Chondrocyte (in vitro differentiated cells): ENCODE measurements at regions not wholly inside any gene's neighbourhood (a gene's known extent, or its start where the extent isn't known, plus 50 kb on each side); places are given as distances from the start of the nearest gene placed in this dataset.

ENCODE experiments used
- DNase-seq: peaks from one replicate; pipeline ENCODE4 v3.0.0; 2021; ENCODE audit warnings: mixed read lengths, low spot score
- H3K27ac Mint-ChIP-seq: one replicate; pipeline ENCODE4 v1.8.0; 2021; ENCODE audit warnings: mild to moderate bottlenecking, moderate library complexity, mixed read lengths; ENCODE audit not compliant: unreplicated experiment
- H3K27me3 Mint-ChIP-seq: 2 replicates; pipeline ENCODE4 v1.8.0; 2021; ENCODE audit warnings: low read depth, mixed read lengths
- H3K36me3 Mint-ChIP-seq: 2 replicates; pipeline ENCODE4 v1.8.0; 2021; ENCODE audit warnings: low read depth, mixed read lengths
- H3K4me1 Mint-ChIP-seq: 2 replicates; pipeline ENCODE4 v1.8.0; 2021; ENCODE audit warnings: low read depth, mild to moderate bottlenecking, mixed read lengths
- H3K4me3 Mint-ChIP-seq: one replicate; pipeline ENCODE4 v1.8.0; 2021; ENCODE audit warnings: mild to moderate bottlenecking, moderate library complexity, mixed read lengths; ENCODE audit not compliant: unreplicated experiment
- H3K9me3 Mint-ChIP-seq: 2 replicates; pipeline ENCODE4 v1.8.0; 2021; ENCODE audit warnings: low read depth, mixed read lengths
- TF ChIP-seq, protein P1 (sequence below): fragments of 200-600 bp; sonication (generic); IDR thresholded peaks from 2 replicates; pipeline ENCODE4 v1.5.0; 2021; ENCODE audit warnings: antibody characterized with exemption, mild to moderate bottlenecking, moderate library complexity

GRCh38 chrX:1031521-1032430, 180.7 kb downstream of the CRLF2 start:
- no peaks in the 10 kb centered on the region for H3K4me1 Mint-ChIP-seq
- TF ChIP-seq, protein P1, sequence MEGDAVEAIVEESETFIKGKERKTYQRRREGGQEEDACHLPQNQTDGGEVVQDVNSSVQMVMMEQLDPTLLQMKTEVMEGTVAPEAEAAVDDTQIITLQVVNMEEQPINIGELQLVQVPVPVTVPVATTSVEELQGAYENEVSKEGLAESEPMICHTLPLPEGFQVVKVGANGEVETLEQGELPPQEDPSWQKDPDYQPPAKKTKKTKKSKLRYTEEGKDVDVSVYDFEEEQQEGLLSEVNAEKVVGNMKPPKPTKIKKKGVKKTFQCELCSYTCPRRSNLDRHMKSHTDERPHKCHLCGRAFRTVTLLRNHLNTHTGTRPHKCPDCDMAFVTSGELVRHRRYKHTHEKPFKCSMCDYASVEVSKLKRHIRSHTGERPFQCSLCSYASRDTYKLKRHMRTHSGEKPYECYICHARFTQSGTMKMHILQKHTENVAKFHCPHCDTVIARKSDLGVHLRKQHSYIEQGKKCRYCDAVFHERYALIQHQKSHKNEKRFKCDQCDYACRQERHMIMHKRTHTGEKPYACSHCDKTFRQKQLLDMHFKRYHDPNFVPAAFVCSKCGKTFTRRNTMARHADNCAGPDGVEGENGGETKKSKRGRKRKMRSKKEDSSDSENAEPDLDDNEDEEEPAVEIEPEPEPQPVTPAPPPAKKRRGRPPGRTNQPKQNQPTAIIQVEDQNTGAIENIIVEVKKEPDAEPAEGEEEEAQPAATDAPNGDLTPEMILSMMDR, result no peak
- peaks cover 4% of the 10 kb centered on the region for H3K9me3 Mint-ChIP-seq
- H3K27me3 Mint-ChIP-seq, result peaks cover 6% of the 10 kb centered on the region
- DNase-seq, result no peak
- H3K4me3 Mint-ChIP-seq, result no peak overlapping the region
- no peaks in the 10 kb centered on the region for H3K36me3 Mint-ChIP-seq
- H3K27ac Mint-ChIP-seq, result no peak overlapping the region

DNA sequence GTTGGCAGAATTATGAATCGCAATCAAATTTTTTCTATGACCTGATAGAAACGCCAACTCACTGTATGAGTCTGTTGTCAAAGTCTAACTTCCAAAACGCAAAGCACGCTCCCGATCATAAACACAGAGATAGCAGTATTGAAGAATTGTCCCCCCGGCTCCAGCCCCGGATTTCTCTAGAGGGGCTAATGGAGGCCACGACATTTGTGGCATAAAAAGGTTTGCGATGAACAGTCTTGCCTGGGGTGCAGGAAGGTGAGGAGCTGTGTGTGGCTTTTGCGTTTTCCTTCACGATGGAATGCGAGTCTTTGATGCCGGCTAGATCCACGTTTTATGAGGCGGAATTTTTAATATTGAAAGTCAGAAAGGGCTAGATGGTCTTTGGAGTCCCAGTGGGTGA, 183.0 kb downstream of the CRLF2 start:
- Mint-ChIP-seq H3K27me3 (peaks cover 4% of the 10 kb centered on the region), H3K4me3 (no peak overlapping the region), H3K36me3 (no peaks in the 10 kb centered on the region), H3K4me1 (no peaks in the 10 kb centered on the region), H3K9me3 (peaks cover 4% of the 10 kb centered on the region), H3K27ac (no peak overlapping the region)
- TF ChIP-seq, protein P1, result no peak
- no peak for DNase-seq

GRCh38 chrX:1027680-1028079, 184.8 kb downstream of the CRLF2 start:
- H3K4me3 Mint-ChIP-seq, result no peak overlapping the region
- no peaks in the 10 kb centered on the region for H3K4me1 Mint-ChIP-seq
- no peak overlapping the region for H3K27ac Mint-ChIP-seq
- no peak for DNase-seq
- H3K27me3 Mint-ChIP-seq, result peaks cover 6% of the 10 kb centered on the region
- H3K9me3 Mint-ChIP-seq, result no peaks in the 10 kb centered on the region
- TF ChIP-seq, protein P1, result no peak
- H3K36me3 Mint-ChIP-seq, result no peaks in the 10 kb centered on the region

- no peak for DNase-seq
- Mint-ChIP-seq H3K27me3 (peaks cover 6% of the 10 kb centered on the region), H3K4me3 (no peak overlapping the region), H3K27ac (no peak overlapping the region), H3K36me3 (no peaks in the 10 kb centered on the region), H3K9me3 (no peaks in the 10 kb centered on the region), H3K4me1 (no peaks in the 10 kb centered on the region)
- TF ChIP-seq, protein P1, result no peak
These were observed 185.3 kb downstream of the CRLF2 start for GRCh38 chrX:1027133-1027532.

GRCh38 chrX:1026263-1027015, 186.0 kb downstream of the CRLF2 start:
- TF ChIP-seq, protein P1, result no peak
- Mint-ChIP-seq H3K4me1 (no peaks in the 10 kb centered on the region), H3K27me3 (peaks cover 6% of the 10 kb centered on the region), H3K36me3 (no peaks in the 10 kb centered on the region), H3K9me3 (no peaks in the 10 kb centered on the region), H3K27ac (no peak overlapping the region), H3K4me3 (no peak overlapping the region)
- no peak for DNase-seq
